22Rv1 (cell line): ENCODE measurements at regions not wholly inside any gene's neighbourhood (a gene's known extent, or its start where the extent isn't known, plus 50 kb on each side); places are given as distances from the start of the nearest gene placed in this dataset.

Experiments
- H3K27ac ChIP-seq: fragments of 450-650 bp; 2 replicates; pipeline ENCODE4 v1.5.1; 2017
- ZFX ChIP-seq: fragments of 450-650 bp; IDR thresholded peaks from 2 replicates; pipeline ENCODE4 v1.6.1; 2017; ENCODE audit warnings: antibody characterized with exemption, borderline replicate concordance
- TF ChIP-seq, protein P1 (sequence below): fragments of 450-650 bp; IDR thresholded peaks from 2 replicates; pipeline ENCODE4 v1.5.1; 2017; ENCODE audit warnings: mild to moderate bottlenecking

DNA sequence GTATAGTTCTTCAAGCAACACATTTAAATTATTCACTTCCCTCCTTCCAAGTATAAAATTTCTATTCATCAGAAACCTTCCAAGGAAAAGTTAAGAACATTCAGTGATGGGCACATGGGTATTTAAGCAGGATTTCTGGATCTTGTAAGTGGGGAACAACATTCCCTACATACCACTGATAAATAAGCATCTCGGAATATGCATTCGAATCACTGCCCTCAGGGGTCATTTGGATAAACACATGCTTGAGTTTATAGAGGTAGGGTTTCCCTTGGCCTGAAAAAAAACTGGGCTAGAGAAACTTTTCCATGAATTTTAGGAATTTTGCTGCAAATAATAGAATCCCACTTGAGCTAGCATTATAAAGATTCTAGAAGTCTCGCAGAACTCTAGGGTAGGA, 143.9 kb downstream of the SOX3 start:
- H3K27ac ChIP-seq: no peak overlapping the region
- no peak for TF ChIP-seq ZFX
- TF ChIP-seq, protein P1, sequence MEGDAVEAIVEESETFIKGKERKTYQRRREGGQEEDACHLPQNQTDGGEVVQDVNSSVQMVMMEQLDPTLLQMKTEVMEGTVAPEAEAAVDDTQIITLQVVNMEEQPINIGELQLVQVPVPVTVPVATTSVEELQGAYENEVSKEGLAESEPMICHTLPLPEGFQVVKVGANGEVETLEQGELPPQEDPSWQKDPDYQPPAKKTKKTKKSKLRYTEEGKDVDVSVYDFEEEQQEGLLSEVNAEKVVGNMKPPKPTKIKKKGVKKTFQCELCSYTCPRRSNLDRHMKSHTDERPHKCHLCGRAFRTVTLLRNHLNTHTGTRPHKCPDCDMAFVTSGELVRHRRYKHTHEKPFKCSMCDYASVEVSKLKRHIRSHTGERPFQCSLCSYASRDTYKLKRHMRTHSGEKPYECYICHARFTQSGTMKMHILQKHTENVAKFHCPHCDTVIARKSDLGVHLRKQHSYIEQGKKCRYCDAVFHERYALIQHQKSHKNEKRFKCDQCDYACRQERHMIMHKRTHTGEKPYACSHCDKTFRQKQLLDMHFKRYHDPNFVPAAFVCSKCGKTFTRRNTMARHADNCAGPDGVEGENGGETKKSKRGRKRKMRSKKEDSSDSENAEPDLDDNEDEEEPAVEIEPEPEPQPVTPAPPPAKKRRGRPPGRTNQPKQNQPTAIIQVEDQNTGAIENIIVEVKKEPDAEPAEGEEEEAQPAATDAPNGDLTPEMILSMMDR: no peak

DNA sequence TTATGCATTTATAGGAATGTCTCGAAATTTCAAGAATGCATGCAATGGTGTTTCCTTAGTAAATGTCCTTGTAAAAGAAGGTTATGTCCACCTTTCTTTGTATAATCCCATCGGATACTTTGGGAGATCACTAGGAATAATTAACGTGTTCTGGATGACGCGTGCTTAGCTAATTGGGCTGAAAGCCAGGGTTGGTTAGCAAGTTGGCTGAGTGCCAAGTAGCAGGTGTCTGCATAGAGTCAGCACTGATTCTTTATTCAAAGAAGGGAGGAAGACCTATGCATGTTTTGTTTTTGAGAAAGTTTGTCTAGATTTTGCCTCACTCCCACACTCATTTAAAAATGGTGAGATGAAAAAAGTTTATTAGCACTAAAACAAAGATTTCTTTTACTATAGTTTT, 144.6 kb downstream of the SOX3 start:
- no peak overlapping the region for H3K27ac ChIP-seq
- TF ChIP-seq, protein P1: no peak
- no peak for TF ChIP-seq ZFX

DNA sequence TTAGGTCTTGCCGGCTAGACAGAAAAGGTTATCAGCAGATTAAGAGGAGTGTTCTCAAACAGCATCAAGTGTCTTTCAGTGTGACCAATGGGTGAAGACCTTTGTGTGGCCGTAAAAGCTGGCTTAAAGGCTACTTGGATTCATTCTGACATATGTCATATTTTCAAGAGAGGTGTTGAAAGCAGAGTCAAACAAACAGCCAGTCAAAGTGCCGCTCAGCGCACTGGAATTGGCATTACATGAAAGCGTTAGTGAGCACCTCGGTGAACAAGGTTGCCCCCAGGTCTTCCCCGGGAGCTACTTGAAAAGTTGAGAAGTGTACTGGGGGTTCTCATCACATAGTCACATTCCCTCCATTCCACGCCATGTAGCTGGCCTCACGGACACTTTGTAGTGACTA, 148.9 kb downstream of the SOX3 start:
- H3K27ac ChIP-seq: no peak overlapping the region
- TF ChIP-seq, protein P1: no peak
- TF ChIP-seq ZFX: no peak

DNA sequence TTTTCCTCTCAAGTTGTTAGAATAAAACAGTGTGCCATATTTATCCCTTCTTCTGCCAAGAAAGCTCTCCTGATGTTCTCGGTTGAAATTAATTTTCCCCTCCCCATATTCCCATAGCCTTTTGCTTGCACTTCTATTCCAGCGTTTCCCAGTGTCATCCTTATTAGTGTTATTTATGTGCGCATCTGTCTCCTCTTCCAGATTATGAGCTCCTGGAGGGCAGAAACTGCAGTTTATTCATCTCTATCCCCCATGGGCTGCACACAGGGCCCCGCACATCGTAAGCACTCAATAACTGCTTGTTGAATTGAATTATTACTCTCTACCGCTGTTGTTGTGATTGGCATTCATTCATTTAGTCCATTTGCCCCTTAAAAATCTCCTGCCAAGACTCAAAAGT, 149.4 kb downstream of the SOX3 start:
- TF ChIP-seq ZFX: no peak
- TF ChIP-seq, protein P1: no peak
- H3K27ac ChIP-seq: no peak overlapping the region

DNA sequence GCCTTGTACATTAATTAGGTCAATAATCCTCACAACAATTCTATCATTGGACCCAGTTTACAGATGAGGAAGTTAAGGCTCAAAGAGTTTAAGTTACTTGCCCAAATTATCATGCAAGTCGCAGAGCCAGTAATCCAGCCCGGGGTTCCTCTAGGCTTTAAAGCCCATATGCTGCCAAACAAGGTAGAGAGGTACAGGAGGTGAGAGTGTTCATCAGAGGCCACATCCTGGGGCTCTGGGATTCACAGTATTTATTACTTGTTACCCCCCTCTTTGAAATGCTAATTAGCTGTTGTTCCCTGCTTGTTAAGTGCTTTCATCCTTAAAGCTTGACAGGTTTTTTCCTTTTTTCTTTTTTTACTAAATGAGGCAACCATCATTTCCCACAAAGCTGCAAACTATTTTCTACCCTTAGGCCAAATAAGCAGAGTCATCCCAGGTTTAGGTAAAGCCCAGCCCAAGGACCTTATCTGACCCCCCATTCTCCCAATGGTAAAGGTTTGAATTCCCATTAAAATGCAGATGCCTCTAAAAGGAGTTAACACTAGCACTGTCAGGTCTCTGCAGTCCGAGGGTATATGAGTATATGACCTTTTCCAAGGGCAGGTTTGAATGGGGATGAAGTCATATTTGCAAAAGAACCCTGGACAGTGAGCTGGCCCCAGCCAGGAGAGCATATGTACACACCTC, 150.3 kb downstream of the SOX3 start:
- H3K27ac ChIP-seq: no peak overlapping the region
- no peak for TF ChIP-seq ZFX
- TF ChIP-seq, protein P1: no peak

DNA sequence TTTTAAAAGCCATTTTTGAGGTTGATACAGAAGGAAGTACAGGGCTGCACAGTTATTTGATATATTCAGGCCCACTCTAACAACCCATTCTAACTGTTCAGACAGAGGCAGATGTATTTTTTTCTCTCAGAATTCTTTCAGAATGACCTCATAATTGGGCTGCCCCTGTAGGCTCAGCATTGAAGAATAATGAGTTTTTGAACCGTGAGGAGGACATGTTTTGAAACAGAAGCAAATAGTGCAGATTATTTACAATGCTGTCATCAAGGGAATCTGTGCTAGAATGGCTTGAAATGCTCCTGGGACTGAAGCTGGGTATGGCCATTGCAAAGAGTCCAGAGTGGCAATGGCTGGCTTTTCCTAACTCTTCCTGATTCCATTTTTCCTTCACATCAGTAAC, 158.1 kb downstream of the SOX3 start:
- H3K27ac ChIP-seq: no peak overlapping the region
- TF ChIP-seq, protein P1: no peak
- TF ChIP-seq ZFX: no peak

DNA sequence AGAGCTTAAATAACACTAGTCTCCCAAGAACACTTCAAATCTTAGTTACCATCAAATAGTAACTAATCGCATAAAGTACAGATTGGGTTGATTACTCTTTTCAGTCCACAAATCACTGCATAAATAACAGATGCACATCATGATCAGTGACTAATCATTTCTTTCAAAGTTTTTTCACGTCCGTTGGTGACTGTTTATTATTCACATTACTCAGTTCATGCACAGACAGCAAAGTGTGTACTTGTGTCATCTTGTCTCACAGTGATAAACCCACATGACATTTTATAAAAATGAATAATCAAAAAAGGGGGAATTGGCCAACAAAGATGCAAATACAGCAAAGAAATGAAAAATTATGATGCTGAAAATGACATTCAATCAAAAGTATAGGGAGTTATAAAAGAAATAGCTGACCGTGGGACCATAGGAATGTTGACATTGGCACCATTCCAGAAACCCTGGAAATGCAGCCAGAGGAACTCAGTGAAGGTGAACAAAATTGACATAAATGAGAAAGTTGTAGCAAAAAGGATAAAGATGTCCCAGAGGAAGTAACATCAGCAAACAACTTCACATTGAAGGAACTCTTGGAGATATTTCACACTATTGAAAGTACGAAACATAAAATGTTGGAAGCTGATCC, 161.5 kb downstream of the SOX3 start:
- TF ChIP-seq, protein P1: no peak
- TF ChIP-seq ZFX: no peak
- no peak overlapping the region for H3K27ac ChIP-seq
